IMR-90 (cell line): ENCODE measurements at regions not wholly inside any gene's neighbourhood (a gene's known extent, or its start where the extent isn't known, plus 50 kb on each side); places are given as distances from the start of the nearest gene placed in this dataset.

Experiments used
- ATAC-seq: fragments of 200-7000 bp; cut with Tn5 transposase; 2 replicates; pipeline ENCODE4 v1.9.1; 2020; ENCODE audit warnings: low read depth, mild to moderate bottlenecking, moderate library complexity
- BruUV-seq: library from RNA; stranded (reverse); fragments of 400-500 nt; replicated peaks from 2 replicates; lab custom pipeline; 2021; lab: Mats Ljungman, UMichigan
- CTCF ChIA-PET: fragments of 300-600 bp; formaldehyde crosslinking; extraction: SDS; loops from one replicate; lab custom pipeline; 2021; ENCODE audit warnings: antibody characterized with exemption; lab: Yijun Ruan, JAX
- POLR2A ChIA-PET: fragments of 300-600 bp; sonication (Branson Sonifier 250); formaldehyde crosslinking; loops from one replicate; lab custom pipeline; 2022; ENCODE audit warnings: antibody characterized with exemption; ENCODE audit not compliant: unreplicated experiment; lab: Charles Lee
- DNase-seq: peaks from one replicate; pipeline ENCODE4 v3.0.0; 2013
- H2AFZ ChIP-seq: replicated peaks from 2 replicates; pipeline ENCODE3; 2013; ENCODE audit warnings: low read length, mild to moderate bottlenecking; ENCODE audit not compliant: poor library complexity
- H2AK5ac ChIP-seq: 2 replicates; pipeline ENCODE4 v1.6.1; 2013; ENCODE audit warnings: low read depth, low read length, inconsistent platforms
- H2AK9ac ChIP-seq: replicated peaks from 2 replicates; pipeline ENCODE3; 2013; ENCODE audit warnings: mild to moderate bottlenecking, low read depth, low read length, moderate library complexity; ENCODE audit not compliant: poor library complexity
- H2BK120ac ChIP-seq: 2 replicates; pipeline ENCODE4 v1.6.1; 2013; ENCODE audit warnings: low read depth, low read length, inconsistent platforms
- H2BK15ac ChIP-seq: 3 replicates; pipeline ENCODE4 v1.6.1; 2013; ENCODE audit warnings: low read depth, low read length, inconsistent platforms
- H2BK20ac ChIP-seq: 2 replicates; pipeline ENCODE4 v1.6.1; 2013; ENCODE audit warnings: low read depth, mild to moderate bottlenecking, inconsistent platforms, low read length, moderate library complexity
- H2BK5ac ChIP-seq: 2 replicates; pipeline ENCODE4 v1.6.1; 2013; ENCODE audit warnings: mild to moderate bottlenecking, low read depth, low read length, inconsistent platforms; ENCODE audit not compliant: poor library complexity, severe bottlenecking
- H3K14ac ChIP-seq: replicated peaks from 2 replicates; pipeline ENCODE4 v1.6.1; 2013; ENCODE audit warnings: low read depth, low read length, inconsistent platforms
- H3K18ac ChIP-seq: 2 replicates; pipeline ENCODE4 v1.6.1; 2013; ENCODE audit warnings: low read depth, low read length, control low read depth
- H3K23ac ChIP-seq: 2 replicates; pipeline ENCODE4 v1.6.1; 2013; ENCODE audit warnings: low read depth, low read length, inconsistent platforms
- H3K27ac ChIP-seq: 2 replicates; pipeline ENCODE4 v1.5.1; 2013; ENCODE audit warnings: mild to moderate bottlenecking, control low read depth, low read length; ENCODE audit not compliant: insufficient read depth
- H3K27me3 ChIP-seq: 2 replicates; pipeline ENCODE4 v1.6.1; 2013; ENCODE audit warnings: low read length; ENCODE audit not compliant: control insufficient read depth, insufficient read depth
- H3K36me3 ChIP-seq: 2 replicates; pipeline ENCODE4 v1.6.1; 2013; ENCODE audit warnings: low read length, mixed read lengths; ENCODE audit not compliant: control insufficient read depth, insufficient read depth
- H3K4ac ChIP-seq: 2 replicates; pipeline ENCODE4 v1.6.1; 2013; ENCODE audit warnings: low read depth, low read length, inconsistent platforms
- H3K4me1 ChIP-seq: 2 replicates; pipeline ENCODE4 v1.6.1; 2013; ENCODE audit warnings: low read length, mixed read lengths; ENCODE audit not compliant: control insufficient read depth, insufficient read depth
- H3K4me2 ChIP-seq: 2 replicates; pipeline ENCODE4 v1.6.1; 2013; ENCODE audit warnings: low read depth, mild to moderate bottlenecking, control low read depth, low read length, moderate library complexity
- H3K4me3 ChIP-seq: 2 replicates; pipeline ENCODE4 v1.5.1; 2013; ENCODE audit warnings: low read depth, mild to moderate bottlenecking, control low read depth, low read length, moderate library complexity; ENCODE audit not compliant: insufficient read depth
- H3K56ac ChIP-seq: 2 replicates; pipeline ENCODE4 v1.6.1; 2013; ENCODE audit warnings: low read length, inconsistent platforms; ENCODE audit not compliant: insufficient read depth; ENCODE audit errors: extremely low read depth
- H3K79me1 ChIP-seq, 2 experiments: 2 replicates each; pipeline ENCODE4 v1.6.1; 2013; ENCODE audit warnings: low read length in 2 of 2, inconsistent platforms in 1 of 2, low read depth in 1 of 2
- H3K9ac ChIP-seq: 2 replicates; pipeline ENCODE4 v1.6.1; 2013; ENCODE audit warnings: low read depth, low read length, control low read depth
- H3K9me1 ChIP-seq: 2 replicates; pipeline ENCODE4 v1.6.1; 2013; ENCODE audit warnings: low read length, inconsistent platforms; ENCODE audit not compliant: insufficient read depth
- H3K9me3 ChIP-seq: 2 replicates; pipeline ENCODE4 v1.6.1; 2013; ENCODE audit warnings: low read length; ENCODE audit not compliant: control insufficient read depth, insufficient read depth
- H4K20me1 ChIP-seq: 2 replicates; pipeline ENCODE4 v1.6.1; 2013; ENCODE audit warnings: low read length, inconsistent platforms; ENCODE audit not compliant: insufficient read depth
- H4K5ac ChIP-seq: 2 replicates; pipeline ENCODE4 v1.6.1; 2013; ENCODE audit warnings: mild to moderate bottlenecking, low read depth, low read length, control low read depth
- H4K8ac ChIP-seq, 2 experiments: 2 replicates each; pipeline ENCODE4 v1.6.1; 2013; ENCODE audit warnings: low read depth in 2 of 2, low read length in 2 of 2, control low read depth in 1 of 2, inconsistent platforms in 1 of 2
- H4K91ac ChIP-seq: 2 replicates; pipeline ENCODE4 v1.6.1; 2013; ENCODE audit warnings: low read depth, low read length, inconsistent platforms; ENCODE audit not compliant: insufficient read depth
- SMC3 ChIP-seq: fragments of 150-350 bp; IDR thresholded peaks from 2 replicates; pipeline ENCODE4 v1.6.1; 2016; ENCODE audit warnings: low read depth, mild to moderate bottlenecking, antibody characterized with exemption, low read length, moderate library complexity
- dilution Hi-C: fragments of 300-500 bp; cut with HindIII; formaldehyde crosslinking; loops from one replicate; pipeline ENCODE4 v1.14.3; 2018; ENCODE audit warnings: low sequenced_read_pairs; ENCODE audit not compliant: unreplicated experiment
- in situ Hi-C: fragments of 300-500 bp; cut with MboI; formaldehyde crosslinking; loops from 3 replicates; pipeline ENCODE4 v1.14.3; 2019; ENCODE audit warnings: low sequenced_read_pairs, inconsistent platforms, mixed read lengths
- intact Hi-C: fragments of 100-400 bp; cut with micrococcal nuclease; formaldehyde crosslinking; loops from 2 replicates; pipeline ENCODE4 v1.10.0; 2022

DNA sequence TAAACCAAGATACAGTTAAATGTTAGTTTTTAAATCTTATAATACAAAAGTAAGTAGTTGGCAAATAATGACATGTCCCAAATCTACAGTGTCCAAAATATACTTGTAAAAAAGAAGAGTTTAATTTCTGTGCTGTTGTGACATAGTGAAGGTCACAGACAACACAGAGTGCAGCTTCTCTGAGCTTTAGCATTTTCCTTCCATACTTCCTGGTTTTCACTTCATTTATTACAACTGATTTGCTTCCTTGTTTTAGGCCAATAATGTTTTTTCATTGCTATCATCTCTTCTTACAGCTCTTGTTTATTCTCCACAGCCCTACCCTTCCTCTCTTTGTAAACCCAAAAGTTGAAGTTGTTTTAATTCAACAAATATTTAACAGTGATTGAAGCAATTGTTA is 132.4 kb upstream of the TET2 start:
- H3K23ac ChIP-seq, result no peak overlapping the region
- H3K56ac ChIP-seq, result no peak overlapping the region
- ChIA-PET CTCF (no interaction called here), POLR2A (no interaction called here)
- no peaks in the 10 kb centered on the region for H3K9me3 ChIP-seq
- H3K4ac ChIP-seq, result no peak overlapping the region
- H2BK20ac ChIP-seq, result no peak overlapping the region
- H4K20me1 ChIP-seq, result no peaks in the 10 kb centered on the region
- no peak overlapping the region for H4K5ac ChIP-seq
- no peak overlapping the region for H3K4me2 ChIP-seq
- H3K27me3 ChIP-seq, result no peaks in the 10 kb centered on the region
- no peaks in the 10 kb centered on the region for H3K79me1 ChIP-seq
- no peak overlapping the region for H3K9ac ChIP-seq
- H3K4me1 ChIP-seq, result no peaks in the 10 kb centered on the region
- no peak overlapping the region for H2BK15ac ChIP-seq
- ATAC-seq, result no peak
- DNase-seq, result no peak
- no peak overlapping the region for H3K18ac ChIP-seq
- no peak overlapping the region for H2AFZ ChIP-seq
- H3K9me1 ChIP-seq, result no peaks in the 10 kb centered on the region
- in situ Hi-C loops (no loop called here), intact Hi-C loops (no loop called here), dilution Hi-C loops (no loop called here)
- H2AK5ac ChIP-seq, result no peak overlapping the region
- H3K27ac ChIP-seq, result no peak overlapping the region
- no peak for TF ChIP-seq SMC3
- H2BK5ac ChIP-seq, result no peak overlapping the region
- H2AK9ac ChIP-seq, result no peak overlapping the region
- no peak overlapping the region for H2BK120ac ChIP-seq
- no peaks in the 10 kb centered on the region for H3K36me3 ChIP-seq
- H4K8ac ChIP-seq, result no peak overlapping the region
- no peak overlapping the region for H4K91ac ChIP-seq
- BruUV-seq, result no TSS peak
- no peak overlapping the region for H3K14ac ChIP-seq
- H3K4me3 ChIP-seq, result no peak overlapping the region
